Central memory CD8-positive, alpha-beta T cell (primary cell): ENCODE measurements at regions not wholly inside any gene's neighbourhood (a gene's known extent, or its start where the extent isn't known, plus 50 kb on each side); places are given as distances from the start of the nearest gene placed in this dataset.

Experiments
- ATAC-seq: fragments of 150-1000 bp; cut with Tn5 transposase; replicated peaks from 2 replicates; pipeline ENCODE4 v1.10.0; 2022; ENCODE audit warnings: mild to moderate bottlenecking, moderate FRiP score, moderate number of reproducible peaks; ENCODE audit not compliant: poor library complexity, severe bottlenecking; ENCODE audit errors: extremely low read depth
- DNase-seq, 2 donors: peaks; one replicate each; pipeline ENCODE4 v3.0.0; 2021; ENCODE audit warnings: low spot score in 2 of 2
- H3K27ac Mint-ChIP-seq: one replicate; pipeline ENCODE4 v1.8.0; 2022; ENCODE audit warnings: low read depth, mild to moderate bottlenecking, moderate library complexity, mixed read lengths
- H3K27me3 Mint-ChIP-seq: one replicate; pipeline ENCODE4 v1.8.0; 2022; ENCODE audit warnings: mixed read lengths
- H3K36me3 Mint-ChIP-seq: one replicate; pipeline ENCODE4 v1.8.0; 2022; ENCODE audit warnings: mild to moderate bottlenecking, moderate library complexity, mixed read lengths; ENCODE audit not compliant: insufficient read depth
- H3K4me1 Mint-ChIP-seq: one replicate; pipeline ENCODE4 v1.8.0; 2022; ENCODE audit warnings: mixed read lengths
- H3K4me3 Mint-ChIP-seq: one replicate; pipeline ENCODE4 v1.8.0; 2022; ENCODE audit warnings: mild to moderate bottlenecking, moderate library complexity, mixed read lengths
- H3K9me3 Mint-ChIP-seq: one replicate; pipeline ENCODE4 v1.8.0; 2022; ENCODE audit warnings: mixed read lengths

GRCh38 chr18:78721238-78721875 is 258.3 kb upstream of the SALL3 start:
- DNase-seq, result no peak
- H3K27me3 Mint-ChIP-seq, result peaks cover 12% of the 10 kb centered on the region
- H3K27ac Mint-ChIP-seq, result no peak overlapping the region
- no peaks in the 10 kb centered on the region for H3K4me1 Mint-ChIP-seq
- ATAC-seq, result no peak
- no peak overlapping the region for H3K4me3 Mint-ChIP-seq
- H3K9me3 Mint-ChIP-seq, result no peaks in the 10 kb centered on the region
- H3K36me3 Mint-ChIP-seq, result no peaks in the 10 kb centered on the region

DNA sequence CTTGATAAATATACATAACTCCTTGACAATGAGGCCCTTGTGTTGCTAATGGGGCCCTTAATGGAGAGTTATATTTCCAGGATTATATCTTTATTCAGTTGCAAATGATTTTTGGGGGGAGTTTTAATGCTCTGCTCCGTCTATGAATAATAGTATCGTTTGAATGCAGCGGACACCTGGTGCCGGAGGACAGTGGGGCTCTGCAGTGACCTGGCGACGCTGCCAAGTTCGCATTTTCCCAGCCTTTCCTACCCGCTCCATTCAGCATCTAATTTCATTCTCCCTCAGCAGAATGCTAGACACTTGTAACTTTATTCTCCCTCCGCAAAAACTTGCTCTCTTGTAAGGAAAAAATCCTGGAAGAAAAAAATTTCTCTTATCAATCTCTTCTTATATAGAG is 257.6 kb upstream of the SALL3 start:
- Mint-ChIP-seq H3K4me1 (no peaks in the 10 kb centered on the region), H3K36me3 (no peaks in the 10 kb centered on the region), H3K27me3 (peaks cover 12% of the 10 kb centered on the region), H3K27ac (no peak overlapping the region), H3K9me3 (no peaks in the 10 kb centered on the region), H3K4me3 (no peak overlapping the region)
- no peak for DNase-seq
- ATAC-seq, result no peak

DNA sequence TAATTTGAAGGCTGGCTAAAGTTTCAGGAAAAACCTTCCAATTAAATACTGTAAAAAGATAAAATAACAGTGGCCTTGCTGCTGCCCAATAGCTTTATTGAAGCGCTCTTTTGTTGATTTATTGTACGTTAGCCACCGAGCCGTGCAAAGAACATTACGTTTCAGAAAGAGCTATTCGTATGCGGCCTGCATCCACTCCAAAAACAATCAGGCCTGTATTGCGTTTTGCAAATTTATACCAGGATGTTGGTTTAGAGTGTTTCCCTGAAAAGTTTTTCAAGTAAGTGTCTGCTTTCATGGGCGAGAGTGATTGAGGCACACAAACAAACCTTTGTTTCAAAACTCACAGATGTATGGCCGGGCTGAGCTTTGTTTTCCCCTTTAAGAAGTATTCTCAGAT is 257.2 kb upstream of the SALL3 start:
- no peak for DNase-seq
- Mint-ChIP-seq H3K4me1 (no peaks in the 10 kb centered on the region), H3K27ac (no peak overlapping the region), H3K27me3 (peaks cover 12% of the 10 kb centered on the region), H3K9me3 (no peaks in the 10 kb centered on the region), H3K36me3 (no peaks in the 10 kb centered on the region), H3K4me3 (no peak overlapping the region)
- no peak for ATAC-seq

DNA sequence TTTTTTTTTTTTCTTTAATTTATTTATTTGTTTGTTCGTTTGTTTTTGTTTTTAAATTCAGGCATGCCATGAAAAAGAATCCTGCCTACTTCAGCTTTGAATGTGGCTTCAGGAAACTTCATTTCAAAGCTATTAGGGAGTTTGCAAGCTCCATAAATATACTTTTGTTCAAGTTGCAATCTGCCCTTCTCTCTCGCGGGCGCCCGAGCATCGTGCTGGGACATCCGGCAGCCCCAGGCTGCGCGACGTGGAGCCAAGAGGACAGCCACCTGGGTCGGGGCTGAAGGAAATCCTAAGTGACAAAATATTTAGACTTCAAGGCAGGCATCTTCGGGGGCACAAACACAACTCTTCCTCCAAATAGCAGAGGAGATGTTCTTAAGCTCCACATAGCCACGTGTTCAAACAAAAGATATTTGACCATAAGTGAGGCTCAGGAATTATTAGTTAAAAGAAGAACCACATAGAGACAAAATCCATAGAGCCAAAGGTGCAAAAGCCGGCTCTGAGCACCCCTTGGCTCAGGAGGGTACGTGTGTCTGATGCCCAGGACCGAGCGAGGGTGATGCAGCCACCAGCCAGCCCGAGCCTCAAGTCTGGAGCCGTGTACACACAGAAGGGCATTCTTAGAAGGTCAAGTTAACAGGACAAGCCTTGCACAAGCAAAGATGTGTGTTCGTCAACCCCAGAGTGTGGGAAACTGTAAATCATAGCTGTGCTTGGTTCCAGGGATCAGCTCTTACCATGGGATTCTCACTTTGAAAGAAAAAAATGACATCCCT is 256.5 kb upstream of the SALL3 start:
- peaks cover 12% of the 10 kb centered on the region for H3K27me3 Mint-ChIP-seq
- ATAC-seq (no peak), DNase-seq (no peak)
- H3K36me3 Mint-ChIP-seq, result no peaks in the 10 kb centered on the region
- H3K4me1 Mint-ChIP-seq, result no peaks in the 10 kb centered on the region
- H3K4me3 Mint-ChIP-seq, result no peak overlapping the region
- no peak overlapping the region for H3K27ac Mint-ChIP-seq
- no peaks in the 10 kb centered on the region for H3K9me3 Mint-ChIP-seq

GRCh38 chr18:78724214-78724914 is 255.3 kb upstream of the SALL3 start:
- DNase-seq, result no peak
- H3K9me3 Mint-ChIP-seq, result no peaks in the 10 kb centered on the region
- no peak for ATAC-seq

DNA sequence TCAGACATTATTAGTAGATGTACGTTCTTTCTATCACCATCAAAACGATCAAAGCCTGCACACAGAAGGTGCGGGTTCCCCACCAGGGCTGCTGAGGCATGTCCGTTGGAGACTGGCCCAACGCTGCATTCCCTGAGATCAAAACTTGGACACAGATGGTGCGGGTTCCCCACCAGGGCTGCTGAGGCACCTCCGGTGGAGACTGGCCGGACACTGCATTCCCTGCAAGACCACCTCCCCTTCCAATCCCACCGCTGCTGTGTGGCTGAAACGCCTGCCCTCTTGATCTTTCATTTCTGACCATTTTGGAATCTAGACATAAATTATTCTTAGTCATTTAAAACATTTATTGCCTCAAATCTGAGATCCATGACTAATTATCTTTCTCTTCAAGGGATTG is 254.2 kb upstream of the SALL3 start:
- no peak overlapping the region for H3K4me3 Mint-ChIP-seq
- H3K36me3 Mint-ChIP-seq, result no peaks in the 10 kb centered on the region
- no peak for ATAC-seq
- H3K27ac Mint-ChIP-seq, result no peak overlapping the region
- H3K9me3 Mint-ChIP-seq, result no peaks in the 10 kb centered on the region
- peaks cover 3% of the 10 kb centered on the region for H3K4me1 Mint-ChIP-seq
- no peak for DNase-seq
- H3K27me3 Mint-ChIP-seq, result peaks cover 12% of the 10 kb centered on the region

More at GRCh38 chr18:78724214-78724914, 255.3 kb upstream of the SALL3 start:
- H3K36me3 Mint-ChIP-seq, result no peaks in the 10 kb centered on the region
- H3K27ac Mint-ChIP-seq, result no peak overlapping the region
- no peak overlapping the region for H3K4me3 Mint-ChIP-seq
- H3K4me1 Mint-ChIP-seq, result no peaks in the 10 kb centered on the region
- H3K27me3 Mint-ChIP-seq, result peaks cover 12% of the 10 kb centered on the region

- DNase-seq, result no peak
- Mint-ChIP-seq H3K4me1 (peaks cover 7% of the 10 kb centered on the region), H3K27me3 (peaks cover 10% of the 10 kb centered on the region), H3K36me3 (no peaks in the 10 kb centered on the region), H3K4me3 (no peak overlapping the region), H3K27ac (no peak overlapping the region), H3K9me3 (no peaks in the 10 kb centered on the region)
- ATAC-seq, result no peak
Observed at GRCh38 chr18:78726326-78727056, 253.1 kb upstream of the SALL3 start.

DNA sequence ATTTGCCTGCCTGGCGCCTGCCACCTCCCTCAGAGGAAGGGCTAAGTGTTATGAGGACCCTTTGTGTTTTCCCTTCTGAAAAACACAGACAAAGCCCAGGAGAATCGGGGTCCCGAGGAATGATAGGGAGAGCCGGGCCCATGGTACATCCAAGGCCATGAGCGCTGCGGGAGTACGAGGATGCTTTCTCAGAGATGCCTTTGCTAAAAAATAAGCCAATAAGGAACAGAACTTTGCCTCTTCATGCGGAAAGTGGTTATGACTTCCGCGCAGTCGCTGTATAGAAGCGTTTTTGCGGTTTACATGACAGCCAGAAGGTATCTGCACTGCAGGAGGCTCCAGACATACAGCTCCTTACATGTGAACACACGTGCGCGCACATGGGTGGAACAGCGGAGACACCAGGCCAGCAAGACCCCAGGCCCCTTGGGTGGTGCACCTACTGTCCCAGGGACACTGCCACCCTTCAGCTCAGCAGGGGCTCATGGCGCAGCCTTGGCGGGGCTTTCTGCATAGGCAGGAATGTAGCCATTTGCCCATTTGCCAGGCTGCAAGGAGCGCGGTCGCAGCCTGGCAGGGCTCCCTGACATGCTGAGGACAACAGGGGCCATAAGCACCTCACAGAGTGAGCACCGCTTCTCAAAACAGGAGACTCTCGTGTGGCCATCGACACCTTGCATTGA is 252.4 kb upstream of the SALL3 start:
- DNase-seq (no peak), ATAC-seq (no peak)
- Mint-ChIP-seq H3K27ac (no peak overlapping the region), H3K27me3 (peaks cover 3% of the 10 kb centered on the region), H3K36me3 (no peaks in the 10 kb centered on the region), H3K4me3 (no peak overlapping the region), H3K4me1 (peaks cover 7% of the 10 kb centered on the region), H3K9me3 (no peaks in the 10 kb centered on the region)

DNA sequence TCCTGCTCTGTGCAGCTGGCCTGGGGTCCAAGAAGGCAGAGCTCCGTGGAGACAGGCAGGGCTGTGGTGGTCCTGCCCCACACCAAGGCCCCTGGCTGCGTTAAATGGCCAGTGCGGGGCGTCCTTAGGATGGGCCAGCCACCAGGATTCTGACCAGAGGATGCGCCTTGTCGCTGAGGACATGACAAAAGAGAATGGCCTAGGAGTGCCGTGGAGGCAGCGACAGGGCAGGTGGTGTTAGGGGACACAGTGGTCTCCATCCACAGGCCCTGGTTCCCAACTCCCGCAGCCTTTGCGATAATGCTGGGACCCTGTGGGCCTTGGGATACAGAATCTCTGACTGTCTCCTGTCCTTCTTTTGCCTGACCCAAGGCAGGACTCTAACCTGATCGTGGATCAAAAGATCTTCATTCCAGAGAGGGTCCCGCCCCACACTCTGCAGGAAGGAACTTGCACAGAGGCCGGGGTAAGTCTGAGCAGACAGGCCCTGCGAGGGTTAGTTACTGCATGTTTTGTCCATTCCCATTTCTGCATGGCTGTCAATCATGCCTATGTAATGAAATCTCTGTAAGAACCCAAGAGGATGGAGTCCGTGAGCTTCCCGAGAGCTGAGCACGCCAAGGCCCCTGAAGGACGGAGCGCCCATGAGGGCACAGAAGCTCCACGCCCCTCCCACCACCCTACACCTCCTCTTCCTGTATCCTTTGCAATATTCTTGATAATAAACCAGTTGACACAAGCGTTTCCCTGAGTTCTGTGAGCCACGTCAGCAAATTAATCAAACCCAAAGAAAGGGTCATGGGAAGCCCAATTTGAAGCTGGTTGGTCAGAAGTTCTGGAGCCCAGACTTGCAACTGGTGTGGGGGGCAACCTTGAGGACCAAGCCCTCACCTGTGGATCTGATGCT is 251.5 kb upstream of the SALL3 start:
- no peak for DNase-seq
- Mint-ChIP-seq H3K9me3 (no peaks in the 10 kb centered on the region), H3K27me3 (no peaks in the 10 kb centered on the region), H3K36me3 (no peaks in the 10 kb centered on the region), H3K4me3 (no peak overlapping the region), H3K4me1 (peaks cover 7% of the 10 kb centered on the region), H3K27ac (no peak overlapping the region)
- no peak for ATAC-seq

DNA sequence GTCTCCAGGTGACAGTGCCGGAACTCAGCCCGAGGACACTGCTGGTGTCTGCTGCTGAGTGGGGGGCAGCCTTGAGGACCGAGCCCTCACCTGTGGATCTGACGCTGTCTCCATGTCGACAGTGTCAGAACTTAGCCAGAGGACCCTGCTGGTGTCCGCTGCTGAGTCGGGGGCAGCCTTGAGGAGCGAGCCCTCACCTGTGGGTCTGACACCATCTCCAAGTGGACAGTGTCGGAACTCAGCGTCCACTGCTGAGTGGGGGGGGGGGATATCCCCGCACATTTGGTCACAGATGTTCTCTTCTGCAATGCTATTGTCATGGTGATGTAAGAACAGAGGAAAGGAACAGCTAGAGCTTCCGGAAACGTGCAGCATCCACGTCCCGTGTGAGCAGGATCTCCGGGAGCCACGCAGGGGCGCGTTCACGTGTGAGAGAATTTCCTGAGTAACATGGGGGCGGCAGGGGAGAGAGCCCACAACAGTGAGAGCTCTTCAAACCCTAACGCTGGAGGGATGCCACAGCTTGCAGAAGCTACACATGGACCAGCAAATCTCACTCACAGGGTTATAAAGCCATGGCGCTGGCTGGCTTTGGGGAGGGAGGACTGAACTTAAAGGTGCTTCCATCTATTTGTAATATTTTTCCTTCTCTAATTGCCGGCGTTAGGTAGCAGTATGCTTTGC is 250.7 kb upstream of the SALL3 start:
- DNase-seq, result no peak
- ATAC-seq, result no peak
- Mint-ChIP-seq H3K27ac (no peak overlapping the region), H3K9me3 (no peaks in the 10 kb centered on the region), H3K36me3 (no peaks in the 10 kb centered on the region), H3K27me3 (no peaks in the 10 kb centered on the region), H3K4me1 (peaks cover 7% of the 10 kb centered on the region), H3K4me3 (no peak overlapping the region)

GRCh38 chr18:78730546-78730945 is 249.1 kb upstream of the SALL3 start:
- ATAC-seq (peak; percentile 75), DNase-seq (no peak)
- Mint-ChIP-seq H3K36me3 (no peaks in the 10 kb centered on the region), H3K4me3 (peak overlapping the region; percentile 58), H3K27me3 (no peaks in the 10 kb centered on the region), H3K4me1 (peaks cover 7% of the 10 kb centered on the region), H3K27ac (peak overlapping the region; percentile 52), H3K9me3 (no peaks in the 10 kb centered on the region)
